PFSK-1 (cell line): ENCODE measurements at regions not wholly inside any gene's neighbourhood (a gene's known extent, or its start where the extent isn't known, plus 50 kb on each side); places are given as distances from the start of the nearest gene placed in this dataset.

ENCODE experiments used
- FOXP2 ChIP-seq: optimal IDR thresholded peaks from 2 replicates; pipeline ENCODE3; 2011; ENCODE audit warnings: borderline replicate concordance, control low read depth, inconsistent platforms; ENCODE audit not compliant: insufficient read depth; ENCODE audit errors: extremely low read length, extremely low read depth
- POLR2AphosphoS5 ChIP-seq: IDR thresholded peaks from 2 replicates; pipeline ENCODE4 v1.6.1; 2012; ENCODE audit warnings: low read depth, mild to moderate bottlenecking, control low read depth, low read length, moderate library complexity
- REST ChIP-seq, 2 experiments: IDR thresholded peaks; 2 replicates each; pipeline versions ENCODE4 v1.6.1 to v1.8.0; 2011 to 2012; ENCODE audit warnings: low read depth in 2 of 2, low read length in 2 of 2, control low read depth in 1 of 2, inconsistent platforms in 1 of 2, mild to moderate bottlenecking in 1 of 2, moderate library complexity in 1 of 2; ENCODE audit not compliant: insufficient read depth in 1 of 2
- SIN3A ChIP-seq: IDR thresholded peaks from 2 replicates; pipeline ENCODE4 v1.6.1; 2012; ENCODE audit warnings: mild to moderate bottlenecking, low read length, moderate library complexity, borderline replicate concordance; ENCODE audit not compliant: insufficient read depth
- TAF1 ChIP-seq: IDR thresholded peaks from 2 replicates; pipeline ENCODE4 v1.6.1; 2012; ENCODE audit warnings: low read length, control low read depth, borderline replicate concordance; ENCODE audit not compliant: insufficient read depth

- TF ChIP-seq POLR2AphosphoS5 (no peak), REST (IDR thresholded peaks at IDR 0.05; ENCODE audit: insufficient read depth in 1 of 2, low read depth in 2 of 2, low read length in 2 of 2) (no peak)
These were observed 176.7 kb downstream of the NRP2 start for GRCh38 chr2:205858881-205859441.

GRCh38 chr2:205858275-205858674 lies 176.0 kb downstream of the NRP2 start:
- TF ChIP-seq REST (IDR thresholded peaks at IDR 0.05; ENCODE audit: insufficient read depth in 1 of 2, low read depth in 2 of 2, low read length in 2 of 2): no peak
- TF ChIP-seq TAF1: no peak
- no peak for TF ChIP-seq POLR2AphosphoS5
- TF ChIP-seq SIN3A: no peak
- no peak for TF ChIP-seq FOXP2

DNA sequence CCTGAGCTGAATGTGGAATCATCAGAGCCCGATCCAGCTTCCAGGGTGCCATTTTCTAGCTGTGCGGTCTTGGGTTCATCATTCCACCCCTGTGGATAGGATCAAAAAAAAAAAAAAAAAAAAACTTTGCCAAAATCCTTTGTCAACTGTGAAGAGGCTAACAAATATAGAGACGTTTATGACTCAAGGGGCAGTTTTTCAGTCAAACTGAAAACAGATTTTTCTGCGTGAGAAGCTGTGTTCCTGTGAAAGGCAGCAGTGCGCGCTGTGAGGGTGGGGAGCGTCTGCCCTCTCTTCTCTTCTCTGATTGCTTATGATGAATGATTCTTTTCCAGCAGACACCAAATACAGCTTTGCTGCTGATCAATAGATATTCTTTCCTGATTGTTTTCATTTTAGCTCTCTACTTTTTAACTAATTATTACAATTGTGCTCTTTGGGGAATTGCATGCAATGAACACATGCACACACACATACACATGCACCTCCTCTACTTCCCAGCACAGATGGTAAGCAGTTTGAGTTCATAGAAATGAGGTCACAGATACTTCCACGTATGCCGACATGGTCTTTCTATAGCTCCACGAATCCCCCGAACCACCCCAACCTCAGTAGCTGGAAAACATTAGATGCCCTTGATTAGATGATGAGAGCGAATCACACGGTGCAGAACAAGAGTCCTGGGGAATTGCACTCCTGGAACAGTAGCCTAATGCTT lies 175.4 kb downstream of the NRP2 start:
- TF ChIP-seq TAF1: no peak
- TF ChIP-seq FOXP2: no peak
- no peak for TF ChIP-seq SIN3A
- TF ChIP-seq REST (IDR thresholded peaks at IDR 0.05; ENCODE audit: insufficient read depth in 1 of 2, low read depth in 2 of 2, low read length in 2 of 2): no peak

DNA sequence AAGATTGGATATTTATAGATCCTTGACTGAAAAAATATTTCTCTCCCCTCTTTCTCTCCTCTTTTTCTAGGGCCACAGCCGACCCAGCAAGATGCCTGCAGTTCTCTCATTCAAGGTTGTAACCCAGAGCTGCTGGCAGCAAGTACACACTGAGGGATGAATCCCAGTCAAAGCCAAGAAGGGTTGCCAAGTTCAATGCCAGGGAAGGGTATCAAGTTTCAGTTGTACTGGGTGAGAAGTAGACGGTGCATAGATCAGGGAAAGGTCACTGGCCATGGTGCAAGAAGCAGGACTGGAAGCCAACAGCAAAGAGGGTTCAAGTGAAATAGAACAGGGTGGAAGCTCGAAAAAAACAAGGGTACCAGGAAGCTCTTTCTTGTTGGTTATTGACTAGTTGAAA lies 170.2 kb downstream of the NRP2 start:
- no peak for TF ChIP-seq TAF1
- TF ChIP-seq SIN3A: no peak
- TF ChIP-seq FOXP2: no peak
- no peak for TF ChIP-seq POLR2AphosphoS5
- no peak for TF ChIP-seq REST (IDR thresholded peaks at IDR 0.05; ENCODE audit: insufficient read depth in 1 of 2, low read depth in 2 of 2, low read length in 2 of 2)

DNA sequence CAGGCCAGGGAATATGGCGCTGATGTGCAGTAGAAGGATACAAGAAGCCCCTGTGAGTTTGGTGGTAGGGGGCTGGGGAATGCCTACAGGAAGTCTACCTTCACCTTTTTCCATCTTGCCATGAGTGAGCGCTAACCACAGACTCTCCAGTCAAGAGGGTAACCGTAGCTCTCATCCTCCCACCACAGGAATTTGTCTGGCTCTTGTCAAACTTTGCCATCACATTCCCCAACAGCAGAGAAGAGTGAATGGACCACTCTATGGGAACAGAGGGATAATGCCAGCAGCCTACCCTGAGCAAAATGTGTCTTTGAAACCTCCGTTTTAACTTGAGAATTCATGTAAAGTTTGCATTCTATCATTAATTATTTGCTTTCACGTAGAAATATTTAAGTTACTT lies 168.3 kb downstream of the NRP2 start:
- TF ChIP-seq REST (IDR thresholded peaks at IDR 0.05; ENCODE audit: insufficient read depth in 1 of 2, low read depth in 2 of 2, low read length in 2 of 2) (no peak), POLR2AphosphoS5 (no peak), SIN3A (no peak), TAF1 (no peak)
